Aorta (tissue), 5 donors: ENCODE measurements at regions not wholly inside any gene's neighbourhood (a gene's known extent, or its start where the extent isn't known, plus 50 kb on each side); places are given as distances from the start of the nearest gene placed in this dataset.
"Not testable (repeated sequence)": the region's sequence is repeated elsewhere in the genome, so short reads cannot be mapped to it uniquely, and the experiment has no call there.

ENCODE experiments used
- ATAC-seq: fragments of 200-7000 bp; cut with Tn5 transposase; one replicate; pipeline ENCODE4 v1.9.1; 2022; ENCODE audit warnings: moderate library complexity; ENCODE audit not compliant: low FRiP score
- DNase-seq, 2 donors: peaks; one replicate each; pipeline ENCODE4 v3.0.0-alpha.2; 2020
- H3K27ac ChIP-seq, 2 donors: one replicate each; pipeline ENCODE4 v1.5.1; 2013; ENCODE audit warnings: low read length in 2 of 2, mild to moderate bottlenecking in 2 of 2, moderate library complexity in 2 of 2, control low read depth in 1 of 2, inconsistent platforms in 1 of 2, low read depth in 1 of 2
- H3K27me3 ChIP-seq, 2 donors: one replicate each; pipeline ENCODE4 v1.6.1; 2013; ENCODE audit warnings: control low read depth in 1 of 2, low read length in 1 of 2, mild to moderate bottlenecking in 1 of 2, moderate library complexity in 1 of 2; ENCODE audit not compliant: insufficient read depth in 2 of 2, control insufficient read depth in 1 of 2
- H3K36me3 ChIP-seq, 2 donors: one replicate each; pipeline ENCODE4 v1.6.1; 2013; ENCODE audit warnings: control low read depth in 1 of 2, low read length in 1 of 2, mild to moderate bottlenecking in 1 of 2; ENCODE audit not compliant: insufficient read depth in 2 of 2, control insufficient read depth in 1 of 2
- H3K4me1 ChIP-seq, 2 donors: one replicate each; pipeline ENCODE4 v1.6.1; 2013; ENCODE audit warnings: low read length in 2 of 2, control low read depth in 1 of 2, mild to moderate bottlenecking in 1 of 2, moderate library complexity in 1 of 2; ENCODE audit not compliant: insufficient read depth in 2 of 2, control insufficient read depth in 1 of 2
- H3K4me3 ChIP-seq, 2 donors: one replicate each; pipeline ENCODE4 v1.5.1; 2013; ENCODE audit warnings: low read length in 2 of 2, control low read depth in 1 of 2, mild to moderate bottlenecking in 1 of 2
- H3K9me3 ChIP-seq: one replicate; pipeline ENCODE4 v1.6.1; 2013; ENCODE audit warnings: mild to moderate bottlenecking, low read length; ENCODE audit not compliant: control insufficient read depth
- WGBS, 2 donors: extraction: QIAGEN DNeasy Blood & Tissue Kit; methylation state at CpG; one replicate each; pipeline ENCODE4 v1.1.7; 2013; 5-methylcytosine and 5-hydroxymethylcytosine counted together
- intact Hi-C, 2 donors: fragments of 100-400 bp; cut with DNase I; formaldehyde crosslinking; loops; one replicate each; pipeline versions ENCODE4 v1.14.2 to v1.15.0; 2022
- donor health status: healthy with polysubstance abuse.
- donor health status: Bipolar disorder and iron deficiency.
- donor health status: DM: no; HTN: no; CAD: no.
- donor health status: DM: no; HTN: no; CAD: no.
- donor health status: DM: yes; HTN: yes; CAD: no.

DNA sequence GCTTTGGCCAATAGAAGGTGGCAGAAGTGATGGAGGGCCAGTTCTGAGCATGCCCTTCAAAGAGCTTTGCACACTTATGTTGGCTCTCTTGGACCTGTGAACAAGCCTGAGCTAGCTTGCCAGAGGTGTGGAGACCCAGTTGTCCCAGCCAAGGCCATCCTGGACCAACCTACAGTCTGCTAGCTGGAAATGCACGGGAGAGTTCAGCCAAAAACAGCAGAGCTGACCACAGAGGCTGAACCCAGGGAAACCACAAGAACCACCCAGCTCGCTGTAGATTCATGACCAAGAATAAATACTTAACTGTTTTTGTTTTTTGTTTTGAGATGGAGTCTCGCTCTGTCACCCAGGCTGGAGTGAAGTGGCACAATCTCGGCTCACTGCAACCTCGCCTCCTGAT, 65.4 kb upstream of the HAND1 start:
- intact Hi-C loops: no loop called here
- WGBS, 2 donors: 66 to 67% methylated on average over 5 of the region's 5 CpGs
- Histone ChIP-seq H3K4me3 (no peak overlapping the region), H3K27me3 (no peaks in the 10 kb centered on the region), H3K9me3 (no peaks in the 10 kb centered on the region), H3K27ac (no peak overlapping the region), H3K4me1 (no peaks in the 10 kb centered on the region), H3K36me3 (no peaks in the 10 kb centered on the region)
- DNase-seq: no peak
- no peak for ATAC-seq

DNA sequence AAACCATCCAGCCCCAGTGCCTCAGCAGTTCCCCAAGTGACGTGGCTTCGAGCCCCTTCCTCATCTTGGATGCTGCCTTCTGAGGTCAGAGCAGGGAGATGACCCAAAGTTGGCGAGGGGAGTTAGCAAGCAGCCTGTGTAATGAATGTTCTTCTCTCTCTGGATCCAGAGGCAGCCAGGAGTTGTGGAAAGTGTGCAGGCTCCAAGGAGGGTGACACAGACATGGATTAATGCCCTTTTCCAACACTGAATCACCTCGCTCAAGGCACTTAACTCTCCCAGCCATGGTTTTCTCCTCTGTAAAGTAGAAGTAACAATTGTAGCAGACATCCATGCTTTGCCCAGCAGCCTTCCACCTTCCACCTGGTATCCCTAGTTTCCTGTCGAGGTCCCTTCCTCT, 64.6 kb upstream of the HAND1 start:
- DNase-seq (no peak), ATAC-seq (peak; percentile 11)
- Histone ChIP-seq H3K27ac (no peak overlapping the region), H3K9me3 (no peaks in the 10 kb centered on the region), H3K4me1 (no peaks in the 10 kb centered on the region), H3K36me3 (no peaks in the 10 kb centered on the region), H3K4me3 (no peak overlapping the region), H3K27me3 (no peaks in the 10 kb centered on the region)
- WGBS, 2 donors: 33% methylated on average over 5 of the region's 5 CpGs
- intact Hi-C loops: no loop called here

- Histone ChIP-seq H3K4me3 (no peak overlapping the region), H3K4me1 (no peaks in the 10 kb centered on the region), H3K9me3 (no peaks in the 10 kb centered on the region), H3K36me3 (no peaks in the 10 kb centered on the region), H3K27me3 (no peaks in the 10 kb centered on the region), H3K27ac (no peak overlapping the region)
- ATAC-seq (no peak), DNase-seq (no peak)
- intact Hi-C loops: no loop called here
- WGBS, 2 donors: 54 to 59% methylated on average over 6 of the region's 6 CpGs
Measured at GRCh38 chr5:154542000-154542399, 64.0 kb upstream of the HAND1 start.

DNA sequence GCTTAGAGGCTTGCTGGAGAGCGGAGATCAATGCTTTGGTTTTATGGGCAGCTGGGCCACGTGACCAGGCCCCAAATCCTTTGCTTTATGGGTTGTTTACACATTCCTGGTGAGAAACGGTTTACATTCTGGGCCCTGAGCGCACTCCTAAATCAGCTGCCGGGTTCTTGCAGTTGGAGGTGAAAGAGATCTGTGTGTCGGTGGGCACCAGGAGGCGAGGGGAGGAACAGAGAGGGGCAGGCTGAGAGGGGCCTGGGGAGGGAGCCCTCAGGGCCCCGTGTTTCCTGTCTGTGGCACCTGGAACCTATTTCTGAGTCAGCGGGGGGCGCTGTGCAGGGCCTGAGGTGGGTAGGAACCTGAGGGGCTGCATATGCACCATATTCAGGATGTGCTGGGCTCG, 63.5 kb upstream of the HAND1 start:
- H3K27me3 ChIP-seq: no peaks in the 10 kb centered on the region
- intact Hi-C loops: no loop called here
- no peak overlapping the region for H3K4me3 ChIP-seq
- no peaks in the 10 kb centered on the region for H3K9me3 ChIP-seq
- 28 to 39% methylated on average over 11 of the region's 11 CpGs for WGBS, 2 donors
- ATAC-seq: no peak
- H3K4me1 ChIP-seq: no peaks in the 10 kb centered on the region
- DNase-seq: no peak
- no peaks in the 10 kb centered on the region for H3K36me3 ChIP-seq
- no peak overlapping the region for H3K27ac ChIP-seq

GRCh38 chr5:154540600-154540999, 62.6 kb upstream of the HAND1 start:
- H3K27ac ChIP-seq: no peak overlapping the region
- WGBS, 2 donors: 79 to 87% methylated on average over 1 of the region's 1 CpG
- peaks cover 0 to under 1% of the 10 kb centered on the region in 2 donors for H3K27me3 ChIP-seq
- no peak overlapping the region for H3K4me3 ChIP-seq
- H3K9me3 ChIP-seq: no peaks in the 10 kb centered on the region
- H3K4me1 ChIP-seq: no peaks in the 10 kb centered on the region
- no peaks in the 10 kb centered on the region for H3K36me3 ChIP-seq
- intact Hi-C loops: no loop called here
- no peak for ATAC-seq
- DNase-seq: no peak

- Histone ChIP-seq H3K27ac (no peak overlapping the region), H3K36me3 (no peaks in the 10 kb centered on the region), H3K9me3 (no peaks in the 10 kb centered on the region), H3K4me3 (no peak overlapping the region), H3K27me3 (peaks cover 0 to 2% of the 10 kb centered on the region in 2 donors), H3K4me1 (no peaks in the 10 kb centered on the region)
- intact Hi-C loops: no loop called here
- ATAC-seq (no peak), DNase-seq (no peak)
- 79 to 82% methylated on average over 6 of the region's 6 CpGs for WGBS, 2 donors
Measured at GRCh38 chr5:154538492-154538891, 60.5 kb upstream of the HAND1 start.

- intact Hi-C loops, H3K27me3 ChIP-seq, H3K9me3 ChIP-seq, H3K4me1 ChIP-seq, H3K4me3 ChIP-seq, DNase-seq, H3K36me3 ChIP-seq, ATAC-seq, H3K27ac ChIP-seq: not testable (repeated sequence)
- WGBS, 2 donors: 93% methylated on average over 4 of the region's 4 CpGs
Measured at GRCh38 chr5:154536439-154536838, 58.4 kb upstream of the HAND1 start.

GRCh38 chr5:154535535-154535934, 57.5 kb upstream of the HAND1 start:
- ATAC-seq (no peak), DNase-seq (no peak)
- H3K4me3 ChIP-seq: no peak overlapping the region
- intact Hi-C loops: no loop called here
- WGBS, 2 donors: 57 to 65% methylated on average over 2 of the region's 2 CpGs
- H3K4me1 ChIP-seq: no peaks in the 10 kb centered on the region
- peaks cover 0 to 4% of the 10 kb centered on the region in 2 donors for H3K27me3 ChIP-seq
- no peak overlapping the region for H3K27ac ChIP-seq
- no peaks in the 10 kb centered on the region for H3K36me3 ChIP-seq
- H3K9me3 ChIP-seq: peaks cover 3% of the 10 kb centered on the region

DNA sequence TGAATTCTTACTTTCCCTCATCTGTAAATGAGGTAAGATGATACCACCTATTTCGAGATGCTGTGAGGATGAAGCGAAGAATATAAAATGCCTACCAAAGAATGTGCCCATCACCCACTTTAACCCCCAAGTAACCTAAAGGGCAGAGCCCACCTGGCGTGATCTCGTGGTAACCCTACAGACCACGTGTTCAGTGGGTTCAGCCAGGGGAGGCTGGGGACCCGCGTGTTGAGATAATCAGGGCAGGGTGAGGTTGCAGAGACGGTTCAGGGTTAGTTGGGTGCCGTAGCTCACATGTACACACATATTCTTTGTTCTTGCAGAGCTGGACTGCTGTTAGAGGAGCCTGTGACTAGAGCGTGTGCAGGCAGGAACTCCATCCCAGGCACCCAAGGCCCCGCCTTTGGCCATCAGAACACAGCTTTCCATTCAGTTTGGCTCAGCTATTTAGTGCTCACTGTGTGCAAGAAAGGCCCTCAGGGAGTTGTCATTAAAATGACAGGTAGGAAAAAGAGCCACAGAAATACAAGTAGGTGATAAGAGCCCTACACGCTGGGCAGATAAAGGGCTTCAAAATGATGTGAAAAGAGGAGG, 56.5 kb upstream of the HAND1 start:
- no peak for DNase-seq
- intact Hi-C loops: no loop called here
- Histone ChIP-seq H3K36me3 (no peaks in the 10 kb centered on the region), H3K9me3 (peaks cover 3% of the 10 kb centered on the region), H3K27me3 (peaks cover 0 to 4% of the 10 kb centered on the region in 2 donors), H3K4me1 (no peaks in the 10 kb centered on the region), H3K4me3 (no peak overlapping the region), H3K27ac (no peak overlapping the region)
- 76 to 77% methylated on average over 12 of the region's 12 CpGs for WGBS, 2 donors
- ATAC-seq: no peak
